ENCODE measurements at regions not wholly inside any gene's neighbourhood (a gene's known extent, or its start where the extent isn't known, plus 50 kb on each side); places are given as distances from the start of the nearest gene placed in this dataset.
"Not testable (repeated sequence)": the region's sequence is repeated elsewhere in the genome, so short reads cannot be mapped to it uniquely, and the experiment has no call there.

DNA sequence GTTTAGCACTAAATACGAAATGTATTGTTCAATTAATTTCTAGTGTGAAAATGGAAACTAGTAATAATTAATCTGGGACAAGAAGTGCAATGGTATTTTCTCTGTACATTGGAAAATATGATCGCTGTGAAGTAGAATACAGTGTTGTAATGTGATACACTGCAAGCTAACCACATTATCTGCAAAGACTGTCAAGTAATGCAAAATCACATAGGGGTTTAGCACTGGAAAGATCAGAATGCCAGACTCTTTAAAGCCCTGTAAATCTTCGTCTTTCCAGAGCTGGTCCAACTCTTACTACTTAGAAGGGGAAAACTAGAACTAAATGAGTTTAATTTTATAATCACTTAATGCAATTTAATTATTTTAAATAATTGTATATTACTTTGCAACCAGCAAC lies 544.5 kb upstream of the ANO3 start:
- TF ChIP-seq, protein P1, sequence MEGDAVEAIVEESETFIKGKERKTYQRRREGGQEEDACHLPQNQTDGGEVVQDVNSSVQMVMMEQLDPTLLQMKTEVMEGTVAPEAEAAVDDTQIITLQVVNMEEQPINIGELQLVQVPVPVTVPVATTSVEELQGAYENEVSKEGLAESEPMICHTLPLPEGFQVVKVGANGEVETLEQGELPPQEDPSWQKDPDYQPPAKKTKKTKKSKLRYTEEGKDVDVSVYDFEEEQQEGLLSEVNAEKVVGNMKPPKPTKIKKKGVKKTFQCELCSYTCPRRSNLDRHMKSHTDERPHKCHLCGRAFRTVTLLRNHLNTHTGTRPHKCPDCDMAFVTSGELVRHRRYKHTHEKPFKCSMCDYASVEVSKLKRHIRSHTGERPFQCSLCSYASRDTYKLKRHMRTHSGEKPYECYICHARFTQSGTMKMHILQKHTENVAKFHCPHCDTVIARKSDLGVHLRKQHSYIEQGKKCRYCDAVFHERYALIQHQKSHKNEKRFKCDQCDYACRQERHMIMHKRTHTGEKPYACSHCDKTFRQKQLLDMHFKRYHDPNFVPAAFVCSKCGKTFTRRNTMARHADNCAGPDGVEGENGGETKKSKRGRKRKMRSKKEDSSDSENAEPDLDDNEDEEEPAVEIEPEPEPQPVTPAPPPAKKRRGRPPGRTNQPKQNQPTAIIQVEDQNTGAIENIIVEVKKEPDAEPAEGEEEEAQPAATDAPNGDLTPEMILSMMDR (IDR thresholded peaks at IDR 0.05; ENCODE audit: low read depth, low read length, missing control alignments): no peak
- Histone ChIP-seq H3K27me3 (replicated peaks) (no peaks in the 10 kb centered on the region), H3K4me3 (ENCODE audit: low read depth, low read length) (no peak overlapping the region), H3K27ac (no peak overlapping the region), H3K36me3 (replicated peaks) (no peaks in the 10 kb centered on the region)
- in situ Hi-C loops (cut with HindIII; ENCODE audit: low pct_ligation_motif_present, low sequenced_read_pairs): no loop called here
- DNase-seq: no peak

DNA sequence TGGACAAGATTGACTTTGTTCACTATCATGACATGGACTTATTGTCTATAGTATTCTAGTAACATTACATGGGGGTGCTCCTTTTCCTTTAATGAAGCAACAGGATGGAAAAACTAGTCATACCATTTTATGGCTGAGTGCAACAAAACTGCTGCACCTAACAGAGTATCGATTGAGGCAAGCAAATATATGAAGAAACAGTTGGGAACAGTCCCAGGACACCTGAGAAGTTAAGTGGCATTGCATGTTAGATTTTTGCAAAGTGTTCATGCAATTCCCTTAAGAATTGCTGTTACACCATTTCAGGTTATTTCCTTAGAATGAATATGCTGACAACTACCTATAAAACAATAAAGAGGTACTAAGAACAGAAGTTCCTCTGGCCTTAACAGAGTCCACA lies 541.5 kb upstream of the ANO3 start:
- TF ChIP-seq, protein P1 (IDR thresholded peaks at IDR 0.05; ENCODE audit: low read depth, low read length, missing control alignments): no peak
- in situ Hi-C loops (cut with HindIII; ENCODE audit: low pct_ligation_motif_present, low sequenced_read_pairs): no loop called here
- no peaks in the 10 kb centered on the region for H3K36me3 ChIP-seq (replicated peaks)

DNA sequence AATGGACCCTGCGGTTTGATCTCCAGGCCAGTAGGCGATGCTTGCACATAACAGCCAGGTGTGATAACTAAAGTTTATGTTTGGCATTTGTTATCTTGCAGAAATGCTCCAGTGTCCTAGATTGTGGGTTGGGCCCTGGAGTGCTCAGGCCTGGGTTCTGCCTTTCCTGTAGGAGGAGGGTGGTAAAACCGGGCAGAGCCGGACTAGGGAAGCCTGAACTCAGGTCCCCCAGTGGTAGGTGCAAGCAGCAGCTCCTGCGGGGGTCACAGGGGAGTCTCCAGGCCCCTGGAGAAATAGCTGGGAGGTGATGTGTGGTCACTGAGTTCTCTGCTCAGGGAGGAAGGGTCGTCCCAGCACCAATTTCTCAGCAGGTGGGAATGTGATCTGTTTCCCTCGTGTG lies 538.3 kb upstream of the ANO3 start:
- in situ Hi-C loops (cut with HindIII; ENCODE audit: low pct_ligation_motif_present, low sequenced_read_pairs): no loop called here
- TF ChIP-seq, protein P1 (IDR thresholded peaks at IDR 0.05; ENCODE audit: low read depth, low read length, missing control alignments): no peak

More for the DNA sequence above, 541.5 kb upstream of the ANO3 start:
- no peaks in the 10 kb centered on the region for H3K27me3 ChIP-seq (replicated peaks)
- DNase-seq: no peak
- H3K4me3 ChIP-seq (ENCODE audit: low read depth, low read length): no peak overlapping the region
- no peak overlapping the region for H3K27ac ChIP-seq

DNA sequence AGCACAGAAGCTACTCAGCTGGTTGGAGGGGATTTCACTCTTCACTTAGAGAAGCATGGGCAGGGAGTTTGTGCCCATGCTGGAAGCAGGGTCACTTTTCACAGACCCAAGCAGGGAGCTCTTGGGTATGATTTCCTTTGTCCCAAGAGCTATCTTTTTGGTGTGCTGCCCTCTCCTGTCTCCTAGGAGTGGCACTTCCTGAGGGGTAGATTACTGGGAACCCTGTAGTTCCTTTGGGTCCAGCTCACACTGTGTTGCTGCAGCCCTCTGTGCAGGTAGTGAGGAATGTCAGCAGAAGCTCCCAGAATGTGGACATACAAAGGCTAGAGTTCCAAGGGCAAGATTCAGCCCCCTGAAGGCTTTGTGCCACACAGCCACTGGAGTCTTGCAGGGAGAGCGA lies 537.1 kb upstream of the ANO3 start:
- no peak overlapping the region for H3K27ac ChIP-seq
- in situ Hi-C loops (cut with HindIII; ENCODE audit: low pct_ligation_motif_present, low sequenced_read_pairs): no loop called here
- DNase-seq: no peak

More for the DNA sequence above, 538.3 kb upstream of the ANO3 start:
- Histone ChIP-seq H3K27ac (no peak overlapping the region), H3K4me3 (ENCODE audit: low read depth, low read length) (no peak overlapping the region), H3K36me3 (replicated peaks) (no peaks in the 10 kb centered on the region), H3K27me3 (replicated peaks) (no peaks in the 10 kb centered on the region)
- DNase-seq: no peak

DNA sequence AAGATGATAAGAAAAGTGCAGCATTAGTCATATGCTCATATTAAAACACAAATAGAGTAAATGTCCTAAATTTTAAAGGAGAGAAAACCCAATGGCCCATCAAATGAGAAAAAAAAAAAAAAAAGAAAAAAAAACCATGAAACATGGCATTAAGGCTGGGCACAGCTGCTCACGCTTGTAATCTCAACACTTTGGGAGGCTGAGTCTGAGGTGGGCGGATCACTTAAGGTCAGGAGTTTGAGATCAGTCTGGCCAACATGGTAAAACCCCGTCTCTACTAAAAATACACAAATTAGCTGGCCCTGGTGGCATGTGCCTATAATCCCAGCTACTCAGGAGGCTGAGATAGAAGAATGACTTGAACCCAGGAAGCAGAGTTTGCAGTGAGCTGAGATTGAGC lies 515.5 kb upstream of the ANO3 start:
- Histone ChIP-seq H3K27ac (no peak overlapping the region), H3K4me3 (ENCODE audit: low read depth, low read length) (no peak overlapping the region), H3K27me3 (replicated peaks) (no peaks in the 10 kb centered on the region), H3K36me3 (replicated peaks) (no peaks in the 10 kb centered on the region)
- TF ChIP-seq, protein P1 (IDR thresholded peaks at IDR 0.05; ENCODE audit: low read depth, low read length, missing control alignments): no peak
- in situ Hi-C loops (cut with HindIII; ENCODE audit: low pct_ligation_motif_present, low sequenced_read_pairs): no loop called here
- DNase-seq: no peak

More for the DNA sequence above, 537.1 kb upstream of the ANO3 start:
- H3K4me3 ChIP-seq (ENCODE audit: low read depth, low read length): no peak overlapping the region
- TF ChIP-seq, protein P1 (IDR thresholded peaks at IDR 0.05; ENCODE audit: low read depth, low read length, missing control alignments): no peak
- no peaks in the 10 kb centered on the region for H3K27me3 ChIP-seq (replicated peaks)
- no peaks in the 10 kb centered on the region for H3K36me3 ChIP-seq (replicated peaks)

DNA sequence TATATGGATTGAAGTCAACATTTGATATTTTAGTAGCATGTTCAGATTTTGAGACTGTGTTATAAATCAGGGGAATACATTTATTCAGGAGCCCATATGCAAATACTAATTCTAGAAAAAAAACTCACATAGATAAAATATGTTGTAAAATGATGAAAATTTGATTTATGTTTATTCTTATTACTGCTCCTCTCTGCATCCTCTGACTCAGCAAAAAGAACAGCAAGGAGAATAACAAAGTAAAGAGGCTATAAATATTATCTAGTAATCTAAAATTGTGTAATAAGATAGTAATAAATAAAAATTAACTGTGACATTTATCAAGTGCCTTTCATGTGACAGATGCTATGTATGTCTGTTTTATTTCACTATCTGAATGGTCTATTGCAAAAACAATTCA lies 507.2 kb upstream of the ANO3 start:
- no peak overlapping the region for H3K4me3 ChIP-seq (ENCODE audit: low read depth, low read length)
- TF ChIP-seq, protein P1 (IDR thresholded peaks at IDR 0.05; ENCODE audit: low read depth, low read length, missing control alignments): no peak
- H3K27ac ChIP-seq: no peak overlapping the region
- in situ Hi-C loops (cut with HindIII; ENCODE audit: low pct_ligation_motif_present, low sequenced_read_pairs): no loop called here
- H3K27me3 ChIP-seq (replicated peaks): no peaks in the 10 kb centered on the region
- no peaks in the 10 kb centered on the region for H3K36me3 ChIP-seq (replicated peaks)
- no peak for DNase-seq

DNA sequence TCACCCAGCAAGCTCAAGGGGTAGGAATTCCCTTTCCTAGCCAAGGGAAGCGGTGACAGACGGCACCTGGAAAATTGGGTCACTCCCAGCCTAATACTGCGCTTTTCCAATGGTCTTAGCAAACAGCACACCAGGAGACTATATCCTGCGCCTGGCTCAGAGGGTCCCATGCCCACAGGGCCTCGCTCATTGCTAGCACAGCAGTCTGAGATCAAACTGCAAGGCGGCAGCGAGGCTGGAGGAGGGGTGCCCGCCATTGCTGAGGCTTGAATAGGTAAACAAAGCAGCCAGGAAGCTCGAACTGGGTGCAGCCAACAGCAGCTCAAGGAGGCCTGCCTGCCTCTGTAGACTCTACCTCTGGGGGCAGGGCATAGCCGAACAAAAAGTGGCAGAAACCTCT lies 500.4 kb upstream of the ANO3 start:
- not testable (repeated sequence) for H3K27me3 ChIP-seq (replicated peaks); H3K27ac ChIP-seq

More for the DNA sequence above, 500.4 kb upstream of the ANO3 start:
- DNase-seq; H3K4me3 ChIP-seq (ENCODE audit: low read depth, low read length); in situ Hi-C loops (cut with HindIII; ENCODE audit: low pct_ligation_motif_present, low sequenced_read_pairs); H3K36me3 ChIP-seq (replicated peaks): not testable (repeated sequence)

All from brain microvascular endothelial cell (primary cell).